ENCODE measurements at regions not wholly inside any gene's neighbourhood (a gene's known extent, or its start where the extent isn't known, plus 50 kb on each side); places are given as distances from the start of the nearest gene placed in this dataset.

DNA sequence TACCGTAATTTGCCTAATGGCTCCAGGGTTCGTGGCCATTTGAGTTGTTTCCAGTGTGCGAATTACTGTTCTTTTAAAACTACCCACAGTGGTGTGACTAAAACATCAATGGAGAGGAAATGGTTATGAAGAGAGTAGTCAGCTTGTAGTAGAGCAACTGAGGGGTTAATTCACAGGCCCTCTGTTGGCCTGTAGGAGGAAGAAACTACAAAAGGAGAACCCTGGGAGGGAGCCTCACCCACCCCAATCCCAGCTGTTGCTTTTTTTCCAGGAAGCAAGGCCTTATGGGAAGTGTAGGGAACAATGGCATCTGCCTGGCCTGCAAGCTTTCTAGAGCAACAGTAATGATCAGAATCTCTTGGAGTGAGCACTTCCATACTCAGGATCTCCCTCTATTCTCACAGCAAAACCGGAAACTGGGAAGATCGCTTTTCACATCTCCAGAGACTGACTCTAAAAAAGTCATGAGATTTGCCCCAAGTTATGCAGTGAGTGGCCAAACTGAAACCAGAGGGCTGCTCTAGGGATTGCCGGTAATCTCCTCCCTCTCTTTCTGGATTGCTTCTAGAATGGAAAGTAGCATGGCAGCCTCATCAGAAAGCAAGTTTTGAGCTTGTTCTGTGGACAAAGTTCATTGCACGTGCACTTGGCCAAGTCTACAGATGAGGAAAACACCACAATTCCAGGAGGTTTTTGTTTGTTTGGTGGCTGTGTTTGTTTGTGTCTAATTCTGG, 125.3 kb upstream of the PWP1 start:
- DNase-seq, result no peak

DNA sequence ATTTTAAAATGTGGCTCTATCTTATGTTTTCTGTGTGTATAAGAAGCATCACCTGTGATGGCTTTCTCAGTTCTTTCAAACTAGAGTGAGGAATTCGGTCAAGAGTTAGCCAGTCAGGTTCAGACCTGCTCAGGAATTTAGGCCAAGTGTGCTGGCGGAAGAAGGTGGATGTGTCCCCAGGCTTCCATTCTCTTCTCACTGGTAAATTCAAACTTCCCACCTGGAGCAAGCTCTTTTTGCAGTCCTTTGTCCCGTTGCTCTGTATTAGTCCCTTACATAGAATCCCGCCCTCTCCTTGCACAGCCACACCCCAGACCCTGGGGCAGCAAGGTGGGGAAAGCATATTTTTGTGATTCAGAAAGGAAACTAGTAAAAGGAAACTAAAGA, 124.7 kb upstream of the PWP1 start:
- no peak for DNase-seq

GRCh38 chr12:107564946-107565345, 120.7 kb upstream of the PWP1 start:
- no peak for DNase-seq

GRCh38 chr12:107565551-107565950, 120.0 kb upstream of the PWP1 start:
- no peak for DNase-seq

- no peak for DNase-seq
Observed at GRCh38 chr12:107567876-107568619, 117.6 kb upstream of the PWP1 start.

GRCh38 chr12:107568718-107569117, 116.9 kb upstream of the PWP1 start:
- DNase-seq, result no peak

GRCh38 chr12:107570721-107571120, 114.9 kb upstream of the PWP1 start:
- DNase-seq, result no peak

DNA sequence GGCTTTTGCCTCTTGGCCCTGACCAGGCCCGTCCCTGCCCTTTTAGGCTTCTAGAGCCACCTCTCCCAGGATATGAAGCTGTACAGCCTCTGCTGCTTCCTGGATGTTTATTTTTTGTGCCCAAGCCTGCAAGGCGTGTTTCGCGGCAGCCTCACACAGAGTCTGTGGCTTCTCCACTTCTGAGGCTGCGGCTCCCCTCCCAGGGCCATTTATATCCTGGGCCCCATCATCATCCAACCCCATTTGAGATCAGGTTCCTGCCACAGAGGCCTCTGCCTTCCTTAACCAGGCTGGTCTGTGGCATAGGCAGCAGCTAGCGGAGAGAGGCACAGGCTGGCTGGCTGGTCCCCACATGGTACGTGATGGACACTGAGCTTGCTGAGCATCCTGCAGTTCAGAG, 114.1 kb upstream of the PWP1 start:
- DNase-seq, result no peak

DNA sequence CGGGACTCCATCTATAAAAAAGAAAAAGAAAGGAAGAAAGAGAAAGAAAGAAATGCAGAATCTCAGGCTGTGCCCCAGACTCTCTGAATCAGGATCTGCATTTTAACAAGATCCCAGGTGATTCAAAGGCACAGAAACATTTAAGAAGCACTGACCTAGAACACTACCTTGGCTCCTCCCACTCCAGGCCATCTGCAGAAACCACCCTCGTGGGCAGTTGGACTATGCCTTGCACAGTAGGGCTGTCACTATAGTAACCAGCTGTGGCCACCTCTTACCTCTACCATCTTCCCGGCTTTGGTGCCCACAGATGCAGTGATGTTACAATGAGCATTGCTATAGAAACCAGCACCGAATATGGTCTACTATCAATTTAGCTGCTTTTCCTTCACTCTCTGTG, 110.9 kb upstream of the PWP1 start:
- no peak for DNase-seq

DNA sequence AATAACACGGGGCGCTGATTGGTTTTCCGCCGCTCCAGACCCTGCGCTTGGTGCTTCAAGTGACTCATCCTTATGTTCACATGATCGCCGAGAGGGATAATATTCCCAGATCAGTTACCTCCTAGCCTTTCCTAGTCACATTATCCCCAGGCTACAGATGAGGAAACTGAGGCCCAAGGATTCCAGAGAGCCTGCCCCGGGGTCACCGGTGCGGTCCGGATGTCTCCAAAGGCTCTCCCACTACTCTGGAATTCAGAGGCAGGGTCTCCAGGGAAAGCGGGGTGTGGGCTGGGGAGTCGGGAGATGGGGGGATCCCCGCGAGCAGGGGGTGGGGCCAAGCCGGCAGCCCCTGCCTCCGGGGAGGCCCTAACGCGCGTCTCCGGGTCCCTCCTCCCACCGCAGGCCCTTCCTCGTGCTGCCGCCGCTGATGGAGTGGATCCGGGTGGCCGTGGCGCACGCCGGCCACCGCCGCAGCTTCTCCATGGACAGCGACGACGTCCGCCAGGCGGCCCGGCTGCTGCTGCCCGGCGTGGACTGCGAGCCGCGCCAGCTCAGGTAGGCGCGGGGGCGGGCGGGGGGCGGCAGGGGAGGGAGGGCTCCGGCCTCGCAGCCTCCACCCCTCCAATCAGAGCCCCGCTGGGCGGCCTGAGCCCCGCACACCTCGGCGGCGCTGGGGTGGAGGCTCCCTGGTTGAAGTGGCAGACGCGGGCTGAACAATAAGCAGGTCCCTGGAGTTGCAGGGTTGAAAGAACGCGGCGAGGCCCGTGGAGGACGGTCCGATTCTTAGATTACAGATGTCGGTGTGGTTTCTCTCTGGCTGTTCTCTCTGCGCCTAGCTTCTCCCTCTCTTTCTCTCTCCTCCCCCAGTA, 104.6 kb upstream of the PWP1 start:
- DNase-seq, result no peak

- no peak for DNase-seq
Observed at GRCh38 chr12:107581619-107582015, 104.0 kb upstream of the PWP1 start.

DNA sequence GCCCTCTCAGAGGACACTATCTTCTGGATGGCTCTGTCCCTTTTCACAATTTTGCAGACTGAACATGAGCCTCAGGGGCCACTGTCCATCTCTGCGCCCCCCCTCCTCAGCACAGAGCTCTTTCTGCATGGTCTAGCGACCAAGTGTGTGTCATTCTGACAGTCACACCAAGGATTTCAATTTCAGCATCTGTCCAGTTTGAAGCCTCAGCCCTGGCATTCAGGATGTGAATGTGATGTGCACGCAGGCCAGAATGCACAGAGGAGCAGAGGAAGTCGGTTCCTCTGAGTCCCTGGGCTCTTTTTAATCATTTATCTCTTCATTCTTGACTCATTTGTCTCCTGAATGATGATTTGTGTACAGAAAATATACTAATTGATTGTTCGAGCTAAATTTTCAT, 102.0 kb upstream of the PWP1 start:
- DNase-seq, result no peak

- no peak for DNase-seq
Observed at GRCh38 chr12:107584563-107584962, 101.0 kb upstream of the PWP1 start.

- no peak for DNase-seq
Observed at GRCh38 chr12:107586256-107586970, 99.2 kb upstream of the PWP1 start.

DNA sequence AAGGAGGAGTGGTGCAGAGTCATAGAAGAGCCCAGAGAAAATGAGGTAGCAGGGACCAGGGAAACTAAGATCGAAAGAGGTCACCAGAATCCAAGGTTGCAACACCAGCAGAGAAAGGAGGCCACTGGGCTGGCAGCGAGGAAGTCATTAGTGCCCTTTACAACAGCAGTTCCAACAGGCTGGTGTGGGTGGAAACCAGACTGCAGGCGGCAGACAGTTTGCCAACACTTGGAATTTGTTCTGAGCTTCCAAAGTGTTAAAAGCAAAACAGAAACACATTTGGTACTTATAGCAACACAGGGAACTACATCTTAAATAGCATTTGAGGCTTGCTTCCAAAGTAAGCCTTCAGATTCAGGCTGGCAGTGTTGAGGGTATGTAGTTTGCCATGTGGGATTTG, 95.2 kb upstream of the PWP1 start:
- no peak for DNase-seq

- no peak for DNase-seq
Observed at GRCh38 chr12:107590814-107591375, 94.7 kb upstream of the PWP1 start.

DNA sequence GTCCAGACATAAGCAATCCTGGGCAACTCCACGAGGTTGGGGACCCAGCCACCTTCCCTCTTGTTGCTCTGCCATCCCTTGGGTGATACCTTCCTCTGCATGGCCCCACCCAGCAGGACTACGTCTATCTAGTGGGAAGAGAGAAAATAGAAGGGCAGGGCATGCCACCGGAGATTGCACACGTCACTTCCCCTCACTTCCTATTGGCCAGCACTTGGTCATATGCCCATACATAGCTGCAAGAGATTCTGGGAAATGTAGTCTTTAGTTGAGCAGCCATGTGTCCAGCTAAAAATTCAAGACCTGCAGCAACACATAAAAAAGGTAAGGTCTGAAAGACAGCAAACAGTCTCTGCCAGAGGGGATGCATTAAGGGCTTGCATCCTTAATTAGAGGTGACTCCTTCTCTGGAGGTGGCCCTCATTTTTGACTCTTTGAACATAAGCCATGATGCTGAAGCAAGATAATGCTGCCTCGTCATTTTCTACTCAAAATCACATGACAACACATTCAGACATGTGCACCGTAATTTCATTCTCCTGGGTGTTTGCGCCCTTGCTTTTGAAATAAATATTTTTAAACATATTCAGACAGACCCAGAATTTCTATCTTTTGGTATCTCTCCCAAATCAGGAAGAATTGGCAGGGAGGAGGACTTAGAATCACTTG, 91.8 kb upstream of the PWP1 start:
- no peak for DNase-seq

DNA sequence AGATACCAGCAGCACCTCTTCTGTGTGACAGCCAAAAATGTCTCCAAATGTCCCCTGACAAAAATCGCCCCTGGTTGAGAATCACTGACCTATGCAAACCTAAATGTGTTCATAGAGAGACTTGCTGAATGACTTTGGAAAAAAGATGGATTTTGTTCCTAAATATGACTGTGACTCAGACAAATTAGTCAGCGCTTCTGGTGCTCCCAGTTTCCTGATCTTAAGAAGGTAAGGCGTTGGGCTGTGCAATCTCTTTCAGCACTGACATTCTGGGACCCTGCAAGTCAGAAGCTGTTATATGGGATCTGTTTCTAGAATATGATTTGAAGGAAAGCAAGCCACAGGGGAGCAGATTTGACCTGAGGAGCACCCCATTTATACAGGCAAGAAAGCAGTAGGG, 90.6 kb upstream of the PWP1 start:
- no peak for DNase-seq

- no peak for DNase-seq
Observed at GRCh38 chr12:107597695-107598410, 87.7 kb upstream of the PWP1 start.

- no peak for DNase-seq
Observed at GRCh38 chr12:107598906-107599305, 86.7 kb upstream of the PWP1 start.

- no peak for DNase-seq
Observed at GRCh38 chr12:107600581-107601144, 84.9 kb upstream of the PWP1 start.

Data from GOT3 (cell line).